Prostate gland (tissue), 2 donors: ENCODE measurements at regions not wholly inside any gene's neighbourhood (a gene's known extent, or its start where the extent isn't known, plus 50 kb on each side); places are given as distances from the start of the nearest gene placed in this dataset.

Experiments
- DNase-seq: peaks from one replicate; pipeline ENCODE4 v3.0.0-alpha.2; 2019; ENCODE audit warnings: low spot score
- H3K27ac ChIP-seq, 2 donors: fragments of 200-600 bp; sonication (generic); 2 replicates each; pipeline ENCODE4 v1.5.1; 2017 to 2019
- H3K27me3 ChIP-seq: fragments of 200-600 bp; sonication (generic); replicated peaks from 2 replicates; pipeline ENCODE4 v1.5.1; 2019; ENCODE audit not compliant: insufficient read depth
- H3K36me3 ChIP-seq, 2 donors: fragments of 200-600 bp; sonication (generic); 1 replicate in 1 of 2; 2 replicates in 1 of 2; pipeline versions ENCODE4 v1.5.1 to v1.8.1; 2017 to 2019
- H3K4me1 ChIP-seq: fragments of 200-600 bp; sonication (generic); replicated peaks from 2 replicates; pipeline ENCODE4 v1.5.1; 2019
- H3K4me3 ChIP-seq, 2 donors: fragments of 200-600 bp; sonication (generic); 2 replicates each; pipeline ENCODE4 v1.5.1; 2017 to 2019
- H3K9me3 ChIP-seq: fragments of 200-600 bp; sonication (generic); 2 replicates; pipeline ENCODE4 v1.5.1; 2017
- CTCF ChIP-seq, 4 experiments: fragments of 200-600 bp in 2 of 4; fragments of 450-650 bp in 2 of 4; sonication (generic) in 2 of 4; IDR thresholded peaks; 1 replicate in 3 of 4; 2 replicates in 1 of 4; pipeline ENCODE4 v1.5.1; 2016 to 2019; ENCODE audit warnings: antibody characterized with exemption in 4 of 4, mild to moderate bottlenecking in 2 of 4, moderate library complexity in 2 of 4
- POLR2A ChIP-seq: fragments of 450-650 bp; IDR thresholded peaks from one replicate; pipeline ENCODE4 v1.6.1; 2016; ENCODE audit warnings: antibody characterized with exemption, mild to moderate bottlenecking
- POLR2AphosphoS5 ChIP-seq: sonication (generic); formaldehyde crosslinking; IDR thresholded peaks from one replicate; pipeline ENCODE4 v1.6.1; 2017; ENCODE audit warnings: antibody characterized with exemption
- WGBS: methylation state at CpG from one replicate; pipeline ENCODE4 v1.1.5; 2018; 5-methylcytosine and 5-hydroxymethylcytosine counted together
- intact Hi-C: fragments of 100-400 bp; cut with DNase I; formaldehyde crosslinking; loops from one replicate; pipeline ENCODE4 v1.14.2; 2022

DNA sequence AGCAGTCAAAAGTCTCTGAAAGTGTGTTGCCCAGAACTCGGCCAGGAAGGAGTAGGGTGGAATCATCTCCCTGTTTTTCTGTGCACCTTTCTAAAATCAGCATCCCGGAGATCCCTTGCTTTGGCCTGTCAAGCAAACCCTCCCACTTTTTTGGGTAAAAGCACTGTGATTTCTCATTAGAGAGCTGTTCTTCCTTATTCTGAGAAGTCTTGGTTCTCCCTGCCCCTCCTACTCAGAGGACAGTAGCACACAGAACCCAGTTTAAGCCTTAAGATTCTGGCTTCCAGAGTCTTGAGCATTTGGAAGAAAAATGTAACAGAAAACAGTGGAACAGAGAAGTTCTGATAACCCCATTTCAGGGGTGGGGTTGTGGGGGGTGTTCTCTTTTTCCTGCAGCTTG lies 52.6 kb upstream of the KATNAL1 start:
- Histone ChIP-seq H3K27ac (no peak overlapping the region), H3K9me3 (no peaks in the 10 kb centered on the region), H3K4me3 (no peak overlapping the region), H3K4me1 (no peaks in the 10 kb centered on the region), H3K27me3 (no peaks in the 10 kb centered on the region), H3K36me3 (no peaks in the 10 kb centered on the region)
- intact Hi-C loops: no loop called here
- 96% methylated on average over 2 of the region's 2 CpGs for WGBS
- TF ChIP-seq POLR2A (no peak), POLR2AphosphoS5 (no peak), CTCF (IDR thresholded peaks at IDR 0.05) (no peak)
- no peak for DNase-seq

DNA sequence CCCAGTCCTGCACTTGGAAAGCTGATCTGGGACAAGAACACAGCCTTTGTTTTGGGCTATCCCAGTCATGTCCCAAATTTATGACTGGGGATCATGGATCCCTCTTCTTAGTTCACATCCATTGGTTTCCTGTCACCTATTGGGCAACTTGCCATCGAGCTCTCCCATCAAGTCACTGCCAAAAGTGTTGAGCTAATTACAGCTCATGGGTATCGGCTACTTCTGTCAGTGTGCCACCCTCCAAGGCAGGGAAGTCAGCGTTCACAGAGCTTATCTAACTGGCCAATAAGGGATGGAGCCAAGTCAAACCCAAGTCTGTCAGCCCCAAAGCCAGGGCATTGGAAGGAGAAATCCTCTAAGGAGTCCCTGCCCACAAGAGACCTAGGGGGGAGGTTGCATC lies 53.2 kb upstream of the KATNAL1 start:
- Histone ChIP-seq H3K9me3 (no peaks in the 10 kb centered on the region), H3K27ac (no peak overlapping the region), H3K27me3 (no peaks in the 10 kb centered on the region), H3K4me1 (no peaks in the 10 kb centered on the region), H3K4me3 (no peak overlapping the region), H3K36me3 (no peaks in the 10 kb centered on the region)
- 96% methylated on average over 3 of the region's 3 CpGs for WGBS
- no peak for DNase-seq
- TF ChIP-seq CTCF (IDR thresholded peaks at IDR 0.05): no peak
- TF ChIP-seq POLR2A: no peak
- no peak for TF ChIP-seq POLR2AphosphoS5
- intact Hi-C loops: no loop called here

DNA sequence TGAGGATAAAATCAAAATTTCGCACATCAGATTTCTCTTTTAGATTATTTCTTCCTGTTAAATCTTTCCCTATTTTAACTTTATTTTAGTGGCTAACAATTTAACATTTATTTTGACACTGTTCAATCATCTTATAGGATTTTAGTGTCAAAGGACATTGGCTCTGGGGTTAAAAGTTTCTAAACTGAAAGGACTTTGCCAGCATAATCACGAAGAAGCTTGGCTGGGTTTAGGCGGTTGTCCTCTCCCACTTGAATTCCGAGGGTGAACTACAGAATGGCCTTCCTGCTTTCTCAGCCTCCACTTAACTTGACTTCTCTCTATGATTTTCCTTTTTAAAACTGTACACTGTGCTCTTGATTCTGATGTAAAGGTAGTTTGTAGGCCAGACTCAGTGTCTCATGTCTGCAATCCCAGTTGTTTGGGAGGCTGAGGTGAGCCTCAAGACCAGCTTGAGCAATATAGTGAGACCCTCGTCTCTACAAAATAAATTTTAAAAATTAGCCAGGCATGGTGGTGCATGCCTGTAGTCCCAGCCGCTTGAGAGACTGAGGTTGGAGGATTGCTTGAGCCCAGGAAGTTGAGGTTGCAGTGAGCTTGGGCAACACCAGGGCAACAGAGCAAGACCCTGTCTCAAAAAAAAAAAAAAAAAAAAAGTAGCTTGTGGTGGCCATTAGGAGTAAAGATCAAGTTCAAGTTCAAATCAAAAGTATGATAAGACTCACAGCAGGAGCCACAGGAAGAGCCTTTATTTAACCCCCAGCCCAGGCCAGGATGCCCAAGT lies 54.8 kb upstream of the KATNAL1 start:
- Histone ChIP-seq H3K36me3 (no peaks in the 10 kb centered on the region), H3K27me3 (no peaks in the 10 kb centered on the region), H3K9me3 (no peaks in the 10 kb centered on the region), H3K4me1 (no peaks in the 10 kb centered on the region), H3K27ac (no peak overlapping the region), H3K4me3 (no peak overlapping the region)
- intact Hi-C loops: no loop called here
- no peak for DNase-seq
- no peak for TF ChIP-seq POLR2AphosphoS5
- no peak for TF ChIP-seq CTCF (IDR thresholded peaks at IDR 0.05)
- TF ChIP-seq POLR2A: no peak
- 61% methylated on average over 6 of the region's 6 CpGs for WGBS

- H3K4me1 ChIP-seq: no peaks in the 10 kb centered on the region
- no peak for TF ChIP-seq POLR2AphosphoS5
- no peak for TF ChIP-seq CTCF (IDR thresholded peaks at IDR 0.05)
- TF ChIP-seq POLR2A: no peak
- 85% methylated on average over 12 of the region's 12 CpGs for WGBS
- no peak overlapping the region for H3K27ac ChIP-seq
- no peak overlapping the region for H3K4me3 ChIP-seq
- H3K9me3 ChIP-seq: no peaks in the 10 kb centered on the region
- no peaks in the 10 kb centered on the region for H3K27me3 ChIP-seq
- intact Hi-C loops: no loop called here
- DNase-seq: no peak
- H3K36me3 ChIP-seq: no peaks in the 10 kb centered on the region
Measured at GRCh38 chr13:30362869-30363268, 55.5 kb upstream of the KATNAL1 start.

DNA sequence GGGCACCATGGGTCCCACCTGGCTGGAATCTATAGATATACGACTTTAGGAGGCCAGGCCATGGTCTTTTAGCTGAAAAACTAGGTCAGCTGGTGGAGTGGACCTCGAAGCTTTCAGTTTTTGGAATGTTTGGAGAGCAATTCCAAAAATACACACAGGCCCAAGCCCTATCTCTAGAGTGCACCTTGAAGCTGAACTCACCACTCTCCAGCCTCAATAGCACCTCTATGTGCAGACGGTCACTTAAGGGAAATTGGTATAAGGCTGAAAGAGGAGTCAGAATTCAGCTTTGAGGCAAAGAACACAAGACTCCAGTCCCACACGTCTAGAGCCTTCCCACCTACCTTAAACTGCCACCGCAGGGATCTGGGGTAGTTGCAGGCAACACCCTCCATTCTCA lies 56.4 kb upstream of the KATNAL1 start:
- H3K36me3 ChIP-seq: no peaks in the 10 kb centered on the region
- WGBS: 97% methylated on average over 5 of the region's 5 CpGs
- no peak overlapping the region for H3K4me3 ChIP-seq
- no peaks in the 10 kb centered on the region for H3K4me1 ChIP-seq
- H3K27ac ChIP-seq: no peak overlapping the region
- no peak for TF ChIP-seq CTCF (IDR thresholded peaks at IDR 0.05)
- TF ChIP-seq POLR2A: no peak
- no peak for TF ChIP-seq POLR2AphosphoS5
- no peaks in the 10 kb centered on the region for H3K27me3 ChIP-seq
- intact Hi-C loops: no loop called here
- H3K9me3 ChIP-seq: no peaks in the 10 kb centered on the region
- DNase-seq: no peak
